H9 (cell line): ENCODE measurements at regions not wholly inside any gene's neighbourhood (a gene's known extent, or its start where the extent isn't known, plus 50 kb on each side); places are given as distances from the start of the nearest gene placed in this dataset.

Experiments
- DNase-seq: peaks from one replicate; pipeline ENCODE4 v3.0.0-alpha.2; 2017
- H2AFZ ChIP-seq: one replicate; pipeline ENCODE4 v1.6.1; 2013; ENCODE audit warnings: mild to moderate bottlenecking, low read length, control low read depth, moderate library complexity
- H2AK5ac ChIP-seq: 2 replicates; pipeline ENCODE4 v1.6.1; 2013; ENCODE audit warnings: low read length, control low read depth, mixed read lengths; ENCODE audit not compliant: insufficient read length
- H2BK120ac ChIP-seq: one replicate; pipeline ENCODE4 v1.6.1; 2013; ENCODE audit warnings: low read depth, mild to moderate bottlenecking, low read length, control low read depth, inconsistent platforms; ENCODE audit not compliant: poor library complexity, severe bottlenecking
- H2BK12ac ChIP-seq: 2 replicates; pipeline ENCODE4 v1.6.1; 2013; ENCODE audit warnings: low read length, control low read depth, mixed read lengths, low read depth; ENCODE audit not compliant: insufficient read length
- H2BK15ac ChIP-seq: 2 replicates; pipeline ENCODE4 v1.6.1; 2013; ENCODE audit warnings: low read depth, low read length, control low read depth
- H2BK20ac ChIP-seq: one replicate; pipeline ENCODE4 v1.6.1; 2013; ENCODE audit warnings: low read depth, mild to moderate bottlenecking, low read length, control low read depth, inconsistent platforms; ENCODE audit not compliant: poor library complexity, severe bottlenecking
- H2BK5ac ChIP-seq: 2 replicates; pipeline ENCODE4 v1.6.1; 2013; ENCODE audit warnings: low read length, control low read depth, mixed read lengths; ENCODE audit not compliant: insufficient read length
- H3K14ac ChIP-seq: 2 replicates; pipeline ENCODE4 v1.6.1; 2013; ENCODE audit warnings: low read length, control low read depth; ENCODE audit not compliant: insufficient read depth
- H3K18ac ChIP-seq: 2 replicates; pipeline ENCODE4 v1.6.1; 2013; ENCODE audit warnings: low read depth, mild to moderate bottlenecking, mixed read lengths, low read length, control low read depth; ENCODE audit not compliant: insufficient read length
- H3K23ac ChIP-seq: 2 replicates; pipeline ENCODE4 v1.6.1; 2013; ENCODE audit warnings: low read length, control low read depth, mixed read lengths, low read depth; ENCODE audit not compliant: insufficient read length
- H3K23me2 ChIP-seq: 2 replicates; pipeline ENCODE4 v1.6.1; 2013; ENCODE audit warnings: low read depth, mild to moderate bottlenecking, mixed read lengths, low read length, control low read depth; ENCODE audit not compliant: insufficient read length, poor library complexity, severe bottlenecking
- H3K27ac ChIP-seq: 2 replicates; pipeline ENCODE4 v1.5.1; 2013; ENCODE audit warnings: low read length, control low read depth, mixed read lengths, low read depth; ENCODE audit not compliant: insufficient read length
- H3K27me3 ChIP-seq: 2 replicates; pipeline ENCODE4 v1.6.1; 2013; ENCODE audit warnings: low read length, control low read depth, inconsistent platforms; ENCODE audit not compliant: insufficient read depth
- H3K4ac ChIP-seq: 2 replicates; pipeline ENCODE4 v1.6.1; 2013; ENCODE audit warnings: low read depth, mild to moderate bottlenecking, control low read depth, inconsistent platforms, low read length, moderate library complexity
- H3K4me1 ChIP-seq: 2 replicates; pipeline ENCODE4 v1.6.1; 2013; ENCODE audit warnings: low read length, control low read depth, inconsistent platforms; ENCODE audit not compliant: insufficient read depth
- H3K4me2 ChIP-seq: 2 replicates; pipeline ENCODE4 v1.6.1; 2013; ENCODE audit warnings: low read length, control low read depth, mixed read lengths; ENCODE audit not compliant: insufficient read length, insufficient read depth
- H3K56ac ChIP-seq: 2 replicates; pipeline ENCODE4 v1.6.1; 2013; ENCODE audit warnings: low read depth, mild to moderate bottlenecking, mixed read lengths, low read length, control low read depth; ENCODE audit not compliant: insufficient read length
- H3K79me1 ChIP-seq: 2 replicates; pipeline ENCODE4 v1.6.1; 2013; ENCODE audit warnings: low read depth, mild to moderate bottlenecking, moderate library complexity, low read length, control low read depth, inconsistent platforms; ENCODE audit not compliant: insufficient read depth, poor library complexity, severe bottlenecking
- H3K79me2 ChIP-seq: 2 replicates; pipeline ENCODE4 v1.6.1; 2013; ENCODE audit warnings: low read length, control low read depth, inconsistent platforms; ENCODE audit not compliant: insufficient read depth
- H3K9ac ChIP-seq: 2 replicates; pipeline ENCODE4 v1.6.1; 2013; ENCODE audit warnings: low read length, control low read depth, mixed read lengths; ENCODE audit not compliant: insufficient read length; ENCODE audit errors: extremely low read depth
- H3K9me3 ChIP-seq: one replicate; pipeline ENCODE4 v1.6.1; 2013; ENCODE audit warnings: low read depth, low read length, inconsistent platforms; ENCODE audit not compliant: control insufficient read depth
- H3T11ph ChIP-seq: one replicate; pipeline ENCODE4 v1.6.1; 2013; ENCODE audit warnings: mild to moderate bottlenecking, low read length, control low read depth, inconsistent platforms
- H4K20me1 ChIP-seq: one replicate; pipeline ENCODE4 v1.6.1; 2013; ENCODE audit not compliant: control insufficient read depth, insufficient read length, insufficient read depth
- H4K5ac ChIP-seq: 2 replicates; pipeline ENCODE4 v1.6.1; 2013; ENCODE audit warnings: low read depth, mild to moderate bottlenecking, mixed read lengths, low read length, control low read depth; ENCODE audit not compliant: insufficient read length
- H4K8ac ChIP-seq: replicated peaks from 2 replicates; pipeline ENCODE4 v1.6.1; 2013; ENCODE audit warnings: low read length, control low read depth, mixed read lengths, low read depth; ENCODE audit not compliant: insufficient read length
- H4K91ac ChIP-seq: 2 replicates; pipeline ENCODE4 v1.6.1; 2013; ENCODE audit warnings: low read depth, mild to moderate bottlenecking, moderate library complexity, mixed read lengths, low read length, control low read depth; ENCODE audit not compliant: insufficient read length
- H3K27ac Mint-ChIP-seq, 3 experiments: 2 replicates in 2 of 3; 3 replicates in 1 of 3; pipeline ENCODE4 v1.8.0; 2020 to 2021; ENCODE audit warnings: mixed read lengths in 3 of 3, mild to moderate bottlenecking in 1 of 3, moderate library complexity in 1 of 3
- H3K27me3 Mint-ChIP-seq: 2 replicates; pipeline ENCODE4 v1.8.0; 2021; ENCODE audit warnings: low read depth, mild to moderate bottlenecking, moderate library complexity, mixed read lengths
- H3K36me3 Mint-ChIP-seq, 3 experiments: 2 replicates in 2 of 3; 3 replicates in 1 of 3; pipeline ENCODE4 v1.8.0; 2020 to 2021; ENCODE audit warnings: low read depth in 3 of 3, mixed read lengths in 3 of 3; ENCODE audit not compliant: insufficient read depth in 1 of 3
- H3K4me1 Mint-ChIP-seq, 2 experiments: 2 replicates each; pipeline ENCODE4 v1.8.0; 2020; ENCODE audit warnings: mixed read lengths in 2 of 2
- H3K4me3 Mint-ChIP-seq, 2 experiments: 2 replicates in 1 of 2; 3 replicates in 1 of 2; pipeline ENCODE4 v1.8.0; 2020 to 2021; ENCODE audit warnings: mild to moderate bottlenecking in 2 of 2, mixed read lengths in 2 of 2, moderate library complexity in 1 of 2
- H3K9me3 Mint-ChIP-seq, 2 experiments: 2 replicates in 1 of 2; 3 replicates in 1 of 2; pipeline ENCODE4 v1.8.0; 2020; ENCODE audit warnings: mild to moderate bottlenecking in 2 of 2, mixed read lengths in 2 of 2, moderate library complexity in 1 of 2
- CTCF ChIP-seq: fragments of 200-600 bp; sonication (generic); conservative IDR thresholded peaks from 3 replicates; pipeline ENCODE4 v1.8.0; 2021; ENCODE audit warnings: antibody characterized with exemption, mild to moderate bottlenecking
- WGBS: extraction: QIAGEN DNeasy Blood & Tissue Kit; methylation state at CpG from one replicate; pipeline ENCODE4 v1.1.7; 2013; ENCODE audit warnings: missing lambda C conversion rate, low lambda C conversion rate, mixed read lengths; ENCODE audit not compliant: insufficient read length; ENCODE audit errors: extremely low coverage; 5-methylcytosine and 5-hydroxymethylcytosine counted together

DNA sequence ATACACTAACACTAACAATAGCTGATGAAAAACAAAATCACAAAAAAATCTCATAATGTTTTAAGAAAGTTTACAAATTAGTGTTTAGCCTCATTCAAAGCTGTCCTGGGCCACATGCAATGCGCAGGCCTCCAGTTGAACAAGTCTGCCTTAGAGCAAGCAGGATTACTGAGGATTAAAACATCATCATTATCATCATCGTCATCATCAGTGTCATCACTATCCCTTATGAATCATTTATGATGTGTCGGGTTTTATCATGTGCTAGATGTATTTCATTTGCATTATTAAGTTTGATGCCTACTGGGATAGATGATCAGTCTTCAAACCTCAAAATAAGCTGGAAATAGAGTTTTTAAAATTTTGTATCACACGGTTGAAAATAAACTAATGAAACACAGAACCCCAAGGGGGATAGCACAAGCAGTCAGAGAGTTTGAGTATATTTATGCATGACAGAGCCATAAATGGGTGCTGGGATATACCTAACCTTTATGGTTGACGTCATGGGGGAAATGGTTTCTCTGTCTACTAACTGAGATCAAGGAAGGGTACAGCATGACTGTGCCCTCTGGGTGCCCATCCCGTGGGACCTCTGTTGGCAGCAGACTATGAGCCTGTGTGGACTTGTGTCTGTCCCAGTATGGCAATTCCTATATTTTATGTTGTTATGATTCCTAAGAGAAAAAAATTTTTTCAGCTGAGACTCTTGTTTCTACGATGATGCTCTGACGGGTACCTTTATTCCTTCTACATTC lies 150.3 kb upstream of the ADRA1B start:
- H2BK120ac ChIP-seq, result no peak overlapping the region
- DNase-seq, result no peak
- Mint-ChIP-seq H3K9me3 (peaks cover 0 to 3% of the 10 kb centered on the region in 2 experiments; a peak in 3 of 5 replicates), H3K27ac (no peak overlapping the region), H3K36me3 (peaks cover 0 to 9% (median 6%) of the 10 kb centered on the region in 3 experiments; a peak in 2 of 7 replicates), H3K4me3 (no peak overlapping the region), H3K4me1 (peaks cover 26 to 31% of the 10 kb centered on the region in 2 experiments), H3K27me3 (peaks cover 2% of the 10 kb centered on the region; the same call in 1 of the 2 replicates)
- no peaks in the 10 kb centered on the region for H3K9me3 ChIP-seq
- no peak overlapping the region for H2BK20ac ChIP-seq
- H2BK5ac ChIP-seq, result no peak overlapping the region
- H2AFZ ChIP-seq, result no peak overlapping the region
- no peak overlapping the region for H2AK5ac ChIP-seq
- H3K79me2 ChIP-seq, result no peaks in the 10 kb centered on the region
- H4K20me1 ChIP-seq, result no peaks in the 10 kb centered on the region
- no peak overlapping the region for H3T11ph ChIP-seq
- H3K14ac ChIP-seq, result no peak overlapping the region
- H3K27ac ChIP-seq, result no peak overlapping the region
- H2BK15ac ChIP-seq, result no peak overlapping the region
- H3K4me2 ChIP-seq, result no peak overlapping the region
- H3K79me1 ChIP-seq, result no peaks in the 10 kb centered on the region
- H3K23ac ChIP-seq, result no peak overlapping the region
- H3K4ac ChIP-seq, result no peak overlapping the region
- H4K91ac ChIP-seq, result no peak overlapping the region
- H4K8ac ChIP-seq, result no peak overlapping the region
- peaks cover 9% of the 10 kb centered on the region; the same call in 1 of the 2 replicates for H3K4me1 ChIP-seq
- no peak overlapping the region for H2BK12ac ChIP-seq
- H3K18ac ChIP-seq, result no peak overlapping the region
- no peak for TF ChIP-seq CTCF
- H3K9ac ChIP-seq, result no peak overlapping the region
- no peak overlapping the region for H3K56ac ChIP-seq
- no CpG with 5 or more reads among the region's 8 CpGs for WGBS
- H3K23me2 ChIP-seq, result no peaks in the 10 kb centered on the region
- H4K5ac ChIP-seq, result no peak overlapping the region
- H3K27me3 ChIP-seq, result no peaks in the 10 kb centered on the region
